Astrocyte of the cerebellum (primary cell): ENCODE measurements at regions not wholly inside any gene's neighbourhood (a gene's known extent, or its start where the extent isn't known, plus 50 kb on each side); places are given as distances from the start of the nearest gene placed in this dataset.
"Not testable (repeated sequence)": the region's sequence is repeated elsewhere in the genome, so short reads cannot be mapped to it uniquely, and the experiment has no call there.

Experiments used
- DNase-seq: peaks from one replicate; pipeline ENCODE4 v3.0.0-alpha.2; 2011; ENCODE audit warnings: low read depth
- H3K4me3 ChIP-seq: 2 replicates; pipeline ENCODE4 v1.5.1; 2011; ENCODE audit warnings: mild to moderate bottlenecking, low read depth, low read length, moderate library complexity
- CTCF ChIP-seq: IDR thresholded peaks from 2 replicates; pipeline ENCODE4 v1.5.1; 2012; ENCODE audit warnings: low read length, low read depth, moderate library complexity, mild to moderate bottlenecking; ENCODE audit errors: missing control alignments
- in situ Hi-C: cut with HindIII; loops from 2 replicates; pipeline ENCODE4 v1.10.0; 2017; ENCODE audit warnings: low sequenced_read_pairs

- no peak for TF ChIP-seq CTCF
- peak; percentile 4 for DNase-seq
- in situ Hi-C loops, result no loop called here
- no peak overlapping the region for H3K4me3 ChIP-seq
Measured at GRCh38 chr18:66013969-66014368, 263.2 kb downstream of the CDH7 start.

GRCh38 chr18:66011916-66012315 is 261.1 kb downstream of the CDH7 start:
- no peak for DNase-seq
- TF ChIP-seq CTCF, result no peak
- in situ Hi-C loops, result no loop called here
- H3K4me3 ChIP-seq, result no peak overlapping the region

GRCh38 chr18:66005831-66006588 is 255.2 kb downstream of the CDH7 start:
- H3K4me3 ChIP-seq, result no peak overlapping the region
- no peak for DNase-seq
- in situ Hi-C loops, result no loop called here

GRCh38 chr18:65998971-65999700 is 248.3 kb downstream of the CDH7 start:
- DNase-seq, H3K4me3 ChIP-seq, in situ Hi-C loops: not testable (repeated sequence)

More at GRCh38 chr18:66005831-66006588, 255.2 kb downstream of the CDH7 start:
- TF ChIP-seq CTCF, result no peak

GRCh38 chr18:65995206-65995605 is 244.4 kb downstream of the CDH7 start:
- H3K4me3 ChIP-seq, result no peak overlapping the region
- no peak for DNase-seq
- in situ Hi-C loops, result no loop called here
- no peak for TF ChIP-seq CTCF

GRCh38 chr18:65994302-65994701 is 243.5 kb downstream of the CDH7 start:
- H3K4me3 ChIP-seq, result no peak overlapping the region
- TF ChIP-seq CTCF, result no peak
- in situ Hi-C loops, result no loop called here
- DNase-seq, result no peak
